GM12878 (cell line): ENCODE measurements at regions not wholly inside any gene's neighbourhood (a gene's known extent, or its start where the extent isn't known, plus 50 kb on each side); places are given as distances from the start of the nearest gene placed in this dataset.

Experiments
- CTCF ChIP-seq, 3 experiments: IDR thresholded peaks in 2 of 3; conservative IDR thresholded peaks in 1 of 3; 2 replicates each; pipeline ENCODE4 v1.5.1; 2011; ENCODE audit warnings: low read depth in 3 of 3, low read length in 3 of 3, mild to moderate bottlenecking in 3 of 3, control low read depth in 2 of 3, moderate library complexity in 2 of 3, inconsistent platforms in 1 of 3, mixed read lengths in 1 of 3; ENCODE audit not compliant: control insufficient read depth in 2 of 3, insufficient read depth in 1 of 3; ENCODE audit errors: extremely low read depth in 1 of 3
- EGR1 ChIP-seq, 2 experiments: IDR thresholded peaks; 1 replicate in 1 of 2; 2 replicates in 1 of 2; pipeline ENCODE4 v1.6.1; 2011 to 2012; ENCODE audit warnings: low read depth in 2 of 2, low read length in 2 of 2, borderline replicate concordance in 1 of 2, mild to moderate bottlenecking in 1 of 2, moderate library complexity in 1 of 2
- ETV6 ChIP-seq, 2 experiments: fragments of 450-650 bp in 1 of 2; IDR thresholded peaks in 1 of 2; conservative IDR thresholded peaks in 1 of 2; 2 replicates each; pipeline ENCODE4 v1.6.1; 2014; ENCODE audit warnings: antibody characterized with exemption in 1 of 2, borderline replicate concordance in 1 of 2, low read depth in 1 of 2, mild to moderate bottlenecking in 1 of 2, moderate library complexity in 1 of 2
- EZH2 ChIP-seq: IDR thresholded peaks from 2 replicates; pipeline ENCODE4 v1.6.1; 2012; ENCODE audit warnings: low read depth, mild to moderate bottlenecking, control low read depth, inconsistent platforms, low read length, borderline replicate concordance; ENCODE audit not compliant: control insufficient read depth
- HDAC2 ChIP-seq: fragments of 200-600 bp; sonication (generic); IDR thresholded peaks from 2 replicates; pipeline ENCODE4 v1.6.1; 2017
- NR2C1 ChIP-seq: fragments of 450-650 bp; IDR thresholded peaks from 2 replicates; pipeline ENCODE4 v1.6.1; 2017; ENCODE audit warnings: antibody characterized with exemption, mild to moderate bottlenecking, moderate library complexity
- POLR2AphosphoS5 ChIP-seq: IDR thresholded peaks from 2 replicates; pipeline ENCODE4 v1.6.1; 2011; ENCODE audit warnings: mild to moderate bottlenecking, low read length, inconsistent platforms
- RAD21 ChIP-seq: IDR thresholded peaks from 2 replicates; pipeline ENCODE4 v1.6.1; 2011; ENCODE audit warnings: mild to moderate bottlenecking, low read depth, low read length, moderate library complexity; ENCODE audit not compliant: insufficient read depth
- SIN3A ChIP-seq: IDR thresholded peaks from 2 replicates; pipeline ENCODE4 v1.6.1; 2012; ENCODE audit warnings: low read depth, low read length, improper control_type of control experiment
- SREBF2 ChIP-seq: IDR thresholded peaks from 2 replicates; pipeline ENCODE4 v1.6.1; 2012; ENCODE audit warnings: mild to moderate bottlenecking, low read length
- WRNIP1 ChIP-seq: IDR thresholded peaks from 2 replicates; pipeline ENCODE4 v1.6.1; 2011; ENCODE audit warnings: low read depth, low read length, improper control_type of control experiment, borderline replicate concordance

GRCh38 chr19:31974941-31975340, 370.5 kb upstream of the ZNF507 start:
- TF ChIP-seq RAD21 (no peak), WRNIP1 (no peak), ETV6 (conservative IDR thresholded peaks at IDR 0.05 in 1 of 2, IDR thresholded peaks at IDR 0.05 in 1 of 2; ENCODE audit: borderline replicate concordance in 1 of 2, low read depth in 1 of 2) (no peak), HDAC2 (no peak), SIN3A (no peak), SREBF2 (no peak), CTCF (IDR thresholded peaks at IDR 0.05 in 2 of 3, conservative IDR thresholded peaks at IDR 0.05 in 1 of 3; ENCODE audit: control insufficient read depth in 2 of 3, extremely low read depth in 1 of 3, insufficient read depth in 1 of 3, low read depth in 3 of 3, low read length in 3 of 3) (no peak), POLR2AphosphoS5 (no peak), EZH2 (no peak), NR2C1 (no peak), EGR1 (IDR thresholded peaks at IDR 0.05; ENCODE audit: borderline replicate concordance in 1 of 2, low read depth in 2 of 2, low read length in 2 of 2) (no peak)
